ENCODE measurements at regions not wholly inside any gene's neighbourhood (a gene's known extent, or its start where the extent isn't known, plus 50 kb on each side); places are given as distances from the start of the nearest gene placed in this dataset.

DNA sequence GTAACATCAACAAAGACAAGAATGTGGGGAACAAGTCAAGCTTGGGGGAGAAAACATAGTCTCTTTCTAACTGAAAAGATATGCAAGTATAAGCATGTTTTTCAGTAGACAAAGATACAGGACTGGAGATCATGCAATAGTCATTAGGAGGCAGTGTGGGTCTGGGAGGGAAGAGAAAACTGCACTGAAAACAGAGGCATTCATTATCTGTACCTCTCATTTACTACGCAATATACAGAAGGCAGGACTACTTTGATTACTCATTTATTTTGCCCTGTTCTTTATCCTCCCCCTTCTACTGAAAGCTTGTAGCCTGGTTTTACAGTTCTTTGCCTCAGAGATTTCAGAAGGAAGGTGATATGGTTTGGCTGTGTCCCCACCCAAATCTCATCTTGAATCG is 341.2 kb downstream of the CRPPA start:
- WGBS, 2 experiments (ENCODE audit: extremely low coverage in 2 of 2, insufficient read length in 1 of 2) = no CpG with 5 or more reads among the region's 2 CpGs
- in situ Hi-C loops (cut with MboI; ENCODE audit: low sequenced_read_pairs) = no loop called here
- Histone ChIP-seq H3K4me3 (ENCODE audit: insufficient read depth, low read depth, low read length) (no peak overlapping the region), H3K9me1 (ENCODE audit: insufficient read depth, low read length) (no peaks in the 10 kb centered on the region), H4K91ac (ENCODE audit: insufficient read depth, low read depth, low read length) (no peak overlapping the region), H3K14ac (replicated peaks; ENCODE audit: low read depth, low read length) (no peak overlapping the region), H2BK15ac (ENCODE audit: low read depth, low read length) (no peak overlapping the region), H2BK5ac (ENCODE audit: low read depth, low read length, poor library complexity, severe bottlenecking) (no peak overlapping the region), H3K4me2 (ENCODE audit: low read depth, low read length) (no peak overlapping the region), H3K27ac (ENCODE audit: insufficient read depth, low read length) (no peak overlapping the region), H2AK9ac (replicated peaks; ENCODE audit: low read depth, low read length, poor library complexity) (no peak overlapping the region), H4K20me1 (ENCODE audit: insufficient read depth, low read length) (no peaks in the 10 kb centered on the region), H2AK5ac (ENCODE audit: low read depth, low read length) (no peak overlapping the region), H2BK120ac (ENCODE audit: low read depth, low read length) (no peak overlapping the region), H4K8ac (ENCODE audit: low read depth in 2 of 2, low read length in 2 of 2) (no peak overlapping the region), H3K23ac (ENCODE audit: low read depth, low read length) (no peak overlapping the region), H4K5ac (ENCODE audit: low read depth, low read length) (no peak overlapping the region), H3K9ac (ENCODE audit: low read depth, low read length) (no peak overlapping the region), H3K27me3 (ENCODE audit: control insufficient read depth, insufficient read depth, low read length) (no peaks in the 10 kb centered on the region), H3K4ac (ENCODE audit: low read depth, low read length) (no peak overlapping the region), H3K4me1 (ENCODE audit: control insufficient read depth, insufficient read depth, low read length) (no peaks in the 10 kb centered on the region), H2BK20ac (ENCODE audit: low read depth, low read length) (no peak overlapping the region), H3K56ac (ENCODE audit: extremely low read depth, insufficient read depth, low read length) (no peak overlapping the region), H3K79me1 (ENCODE audit: low read depth in 1 of 2, low read length in 2 of 2) (no peaks in the 10 kb centered on the region), H3K18ac (ENCODE audit: low read depth, low read length) (no peak overlapping the region), H3K9me3 (ENCODE audit: control insufficient read depth, insufficient read depth, low read length) (no peaks in the 10 kb centered on the region), H3K36me3 (ENCODE audit: control insufficient read depth, insufficient read depth, low read length) (no peaks in the 10 kb centered on the region), H2AFZ (replicated peaks; ENCODE audit: low read length, poor library complexity) (no peak overlapping the region)
- POLR2A ChIA-PET (ENCODE audit: unreplicated experiment) = no interaction called here
- TF ChIP-seq RAD21 (IDR thresholded peaks at IDR 0.05; ENCODE audit: low read length) (no peak), CEBPB (IDR thresholded peaks at IDR 0.05; ENCODE audit: low read depth, low read length) (no peak)
- intact Hi-C loops (cut with micrococcal nuclease) = no loop called here
- dilution Hi-C loops (cut with HindIII; ENCODE audit: low sequenced_read_pairs, unreplicated experiment) = no loop called here
- no TSS peak for BruUV-seq (replicated peaks)
- no peak for ATAC-seq (ENCODE audit: low read depth)
- DNase-seq = no peak
- CTCF ChIA-PET = interaction anchor here (1.0 kb wide), 1 partner anchor 18 kb away, joined by 4 read pairs; no protein-coding TSS in a partner anchor
